ENCODE measurements at regions not wholly inside any gene's neighbourhood (a gene's known extent, or its start where the extent isn't known, plus 50 kb on each side); places are given as distances from the start of the nearest gene placed in this dataset.

GRCh38 chr5:17854901-17855300 lies 220.6 kb downstream of the TAF11L14 start:
- TF ChIP-seq, protein P1, sequence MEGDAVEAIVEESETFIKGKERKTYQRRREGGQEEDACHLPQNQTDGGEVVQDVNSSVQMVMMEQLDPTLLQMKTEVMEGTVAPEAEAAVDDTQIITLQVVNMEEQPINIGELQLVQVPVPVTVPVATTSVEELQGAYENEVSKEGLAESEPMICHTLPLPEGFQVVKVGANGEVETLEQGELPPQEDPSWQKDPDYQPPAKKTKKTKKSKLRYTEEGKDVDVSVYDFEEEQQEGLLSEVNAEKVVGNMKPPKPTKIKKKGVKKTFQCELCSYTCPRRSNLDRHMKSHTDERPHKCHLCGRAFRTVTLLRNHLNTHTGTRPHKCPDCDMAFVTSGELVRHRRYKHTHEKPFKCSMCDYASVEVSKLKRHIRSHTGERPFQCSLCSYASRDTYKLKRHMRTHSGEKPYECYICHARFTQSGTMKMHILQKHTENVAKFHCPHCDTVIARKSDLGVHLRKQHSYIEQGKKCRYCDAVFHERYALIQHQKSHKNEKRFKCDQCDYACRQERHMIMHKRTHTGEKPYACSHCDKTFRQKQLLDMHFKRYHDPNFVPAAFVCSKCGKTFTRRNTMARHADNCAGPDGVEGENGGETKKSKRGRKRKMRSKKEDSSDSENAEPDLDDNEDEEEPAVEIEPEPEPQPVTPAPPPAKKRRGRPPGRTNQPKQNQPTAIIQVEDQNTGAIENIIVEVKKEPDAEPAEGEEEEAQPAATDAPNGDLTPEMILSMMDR (IDR thresholded peaks at IDR 0.05) = no peak
- no peak for TF ChIP-seq POLR2A (IDR thresholded peaks at IDR 0.05)

All from Peyer's patch (tissue), 4 donors.